NCI-H146 (cell line): ENCODE measurements at regions not wholly inside any gene's neighbourhood (a gene's known extent, or its start where the extent isn't known, plus 50 kb on each side); places are given as distances from the start of the nearest gene placed in this dataset.
A peak's percentile ranks its signal among the peaks of the same experiment; 100 is the strongest.
"Not testable (repeated sequence)": the region's sequence is repeated elsewhere in the genome, so short reads cannot be mapped to it uniquely, and the experiment has no call there.

ENCODE experiments used
- DNase-seq: peaks from one replicate; lab custom pipeline; 2025; lab: John Stamatoyannopoulos, UW

DNA sequence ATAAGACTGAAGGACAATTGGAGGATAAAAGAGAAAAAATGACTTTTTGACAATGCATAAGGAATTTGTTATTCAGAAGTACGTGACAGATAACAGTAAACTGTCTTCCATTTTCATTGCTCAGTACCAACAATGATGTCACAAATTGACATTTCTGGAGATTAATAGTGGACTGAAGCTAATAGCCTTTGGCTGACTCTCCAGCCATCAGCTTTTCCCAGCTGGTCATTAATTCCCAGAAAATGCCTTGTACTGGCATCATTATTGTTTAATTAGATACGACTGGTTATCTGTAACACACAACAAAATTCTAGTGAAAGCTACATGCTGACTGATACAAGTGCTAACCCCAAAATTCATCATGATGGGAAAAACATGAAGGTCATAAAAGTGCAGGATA is 147.9 kb upstream of the FGF13 start:
- DNase-seq = no peak

DNA sequence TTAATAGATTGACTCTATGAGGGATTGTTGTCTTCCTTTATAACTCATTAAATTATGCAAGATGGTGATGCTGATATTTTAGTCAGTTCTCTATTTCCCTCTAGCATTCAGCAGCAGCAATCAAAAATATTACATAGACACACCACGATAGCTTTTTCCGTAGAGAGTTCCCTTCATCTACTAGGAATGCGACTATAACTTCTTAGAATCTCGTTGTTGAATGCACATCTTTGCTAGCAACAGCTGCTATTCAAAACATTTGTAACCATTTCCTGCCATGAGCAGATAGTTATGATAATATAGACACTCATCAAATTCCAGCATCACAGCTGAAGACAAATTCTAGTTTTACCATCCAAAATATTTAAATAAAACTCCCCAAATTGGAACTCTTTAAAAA is 147.4 kb upstream of the FGF13 start:
- no peak for DNase-seq

DNA sequence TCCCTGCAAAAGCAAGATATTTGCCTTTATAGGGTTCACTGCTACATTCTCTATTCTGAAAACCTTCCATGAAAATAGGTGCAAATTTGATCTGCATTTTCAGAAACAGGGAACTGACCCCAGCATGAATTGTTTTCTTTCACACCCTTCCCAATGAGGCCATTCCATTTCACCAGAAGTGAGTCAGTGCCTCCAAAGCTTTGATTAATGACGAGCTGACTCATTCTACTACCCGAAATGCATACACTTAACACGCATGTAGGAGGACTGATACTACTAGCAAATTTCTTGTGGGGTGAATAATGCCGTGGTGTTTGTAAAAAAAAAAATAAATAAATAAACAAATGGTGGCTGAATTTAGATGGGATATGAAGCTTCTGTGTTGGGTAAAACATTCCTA is 146.9 kb upstream of the FGF13 start:
- DNase-seq = no peak

DNA sequence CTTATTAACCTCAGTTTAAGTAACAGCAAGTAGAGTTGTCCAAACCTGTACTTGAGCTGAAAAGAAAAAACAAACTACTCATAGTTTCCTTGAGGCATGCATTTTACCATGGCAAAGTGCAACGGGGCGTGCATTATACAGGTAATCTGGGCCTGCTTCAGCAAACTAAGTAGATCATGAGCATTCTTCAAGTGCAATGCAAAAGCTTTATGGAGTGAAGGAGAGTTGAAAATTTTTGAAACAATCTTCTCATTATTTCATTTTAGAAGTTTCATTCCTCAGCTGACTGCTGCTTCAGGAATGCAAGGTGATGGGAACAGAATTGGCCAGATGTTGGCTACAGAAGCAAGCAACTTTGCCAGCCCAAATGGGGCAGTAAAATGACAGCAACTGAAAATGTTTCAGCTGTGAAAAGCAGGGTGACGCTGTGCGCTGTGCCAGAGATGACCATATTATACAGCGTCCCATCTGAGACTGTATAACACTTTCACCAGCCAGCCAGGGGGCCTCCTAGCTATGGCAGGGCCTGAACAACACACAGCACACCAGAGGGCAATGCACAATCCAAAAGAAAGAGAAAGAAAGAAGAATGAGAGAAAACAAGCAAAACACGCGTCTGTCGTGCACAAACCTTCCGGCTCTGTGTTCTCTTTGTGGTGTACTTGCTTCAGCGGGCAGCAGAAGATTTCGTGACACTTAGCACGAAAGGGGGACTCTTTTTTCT is 145.5 kb upstream of the FGF13 start:
- no peak for DNase-seq

DNA sequence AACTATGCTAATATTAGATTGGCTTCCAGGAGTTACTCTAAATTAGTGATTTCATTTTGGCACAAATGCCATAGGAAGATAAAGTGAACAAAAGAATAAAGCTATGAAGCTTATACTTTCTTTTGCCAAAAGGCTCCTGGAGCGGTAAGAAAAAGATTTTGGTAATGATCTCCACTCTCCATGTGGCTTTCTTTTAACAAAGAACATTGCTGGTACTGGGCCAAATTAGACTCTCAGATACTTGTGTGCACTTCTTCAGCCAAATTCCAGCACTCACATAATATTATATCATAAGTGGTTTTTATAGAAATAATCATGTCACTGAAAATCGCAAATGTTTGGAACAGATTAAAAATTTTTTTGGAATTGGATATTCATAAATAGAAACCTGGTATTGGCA is 142.4 kb upstream of the FGF13 start:
- no peak for DNase-seq

DNA sequence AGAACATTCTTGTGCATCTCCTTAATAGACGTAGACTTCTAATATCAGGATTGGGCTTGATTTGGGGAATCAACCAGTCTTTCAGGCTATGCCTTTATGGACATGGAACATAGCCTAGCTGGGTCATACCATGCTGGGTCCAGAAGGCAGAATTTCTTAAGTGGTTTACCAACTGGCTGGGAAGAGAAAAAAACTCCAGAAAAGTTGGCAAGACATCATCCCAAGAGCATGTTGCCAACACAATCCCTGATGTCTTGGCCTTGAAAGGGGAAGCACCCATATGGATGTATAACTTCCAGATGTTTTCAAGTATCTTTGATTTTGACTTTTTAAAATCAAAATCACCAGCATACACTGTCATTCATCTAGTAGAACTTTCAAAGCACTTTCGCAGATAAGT is 138.0 kb upstream of the FGF13 start:
- DNase-seq = no peak

DNA sequence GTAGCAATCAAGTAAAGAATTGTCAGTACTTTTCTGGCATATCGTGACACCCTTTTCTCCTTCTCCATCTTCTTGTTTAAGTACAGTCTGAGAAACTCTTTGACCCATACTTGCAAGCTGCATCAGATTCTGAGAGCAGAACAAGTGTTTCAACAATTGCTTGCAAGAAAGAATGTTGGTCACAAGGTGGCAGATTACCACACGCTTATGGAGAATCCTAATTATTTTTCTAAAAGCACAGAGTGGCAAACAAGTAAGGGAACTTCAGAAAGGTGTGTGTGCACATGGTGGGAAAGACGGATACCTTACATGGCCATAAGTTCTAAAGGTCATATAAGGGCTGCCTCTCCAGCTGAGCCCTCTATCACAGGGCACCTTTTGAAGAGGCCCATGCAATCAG is 136.4 kb upstream of the FGF13 start:
- DNase-seq = no peak

DNA sequence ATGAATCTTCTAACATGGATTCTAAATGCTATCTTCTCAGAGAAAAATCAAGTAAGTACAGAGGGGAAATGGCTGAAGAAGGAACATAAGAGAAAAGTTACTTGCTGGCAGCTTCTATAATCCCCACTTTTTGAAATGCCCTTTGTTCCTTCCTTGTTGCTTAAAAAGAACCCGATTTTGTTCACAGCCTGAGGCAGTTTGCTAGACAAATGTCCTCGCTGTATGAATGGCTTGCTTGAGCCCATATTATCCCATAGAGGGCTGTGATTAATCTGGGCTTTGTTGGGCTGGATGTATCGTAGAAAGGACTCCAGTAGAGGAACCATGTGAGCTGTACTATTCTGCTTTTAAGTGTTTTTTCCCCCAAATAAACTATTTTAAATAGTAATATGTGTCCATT is 134.3 kb upstream of the FGF13 start:
- no peak for DNase-seq

DNA sequence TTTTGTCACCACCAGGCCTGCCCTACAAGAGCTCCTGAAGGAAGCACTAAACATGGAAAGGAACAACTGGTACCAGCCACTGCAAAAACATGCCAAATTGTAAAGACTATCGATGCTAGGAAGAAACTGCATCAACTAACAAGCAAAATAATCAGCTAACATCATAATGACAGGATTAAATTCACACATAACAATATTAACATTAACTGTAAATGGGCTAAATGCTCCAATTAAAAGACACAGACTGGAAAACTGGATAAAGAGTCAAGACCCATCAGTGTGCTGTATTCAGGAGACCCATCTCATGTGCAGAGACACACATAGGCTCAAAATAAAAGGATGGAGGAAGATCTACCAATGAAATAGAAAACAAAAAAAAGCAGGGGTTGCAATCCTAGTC is 95.9 kb upstream of the FGF13 start:
- not testable (repeated sequence) for DNase-seq

DNA sequence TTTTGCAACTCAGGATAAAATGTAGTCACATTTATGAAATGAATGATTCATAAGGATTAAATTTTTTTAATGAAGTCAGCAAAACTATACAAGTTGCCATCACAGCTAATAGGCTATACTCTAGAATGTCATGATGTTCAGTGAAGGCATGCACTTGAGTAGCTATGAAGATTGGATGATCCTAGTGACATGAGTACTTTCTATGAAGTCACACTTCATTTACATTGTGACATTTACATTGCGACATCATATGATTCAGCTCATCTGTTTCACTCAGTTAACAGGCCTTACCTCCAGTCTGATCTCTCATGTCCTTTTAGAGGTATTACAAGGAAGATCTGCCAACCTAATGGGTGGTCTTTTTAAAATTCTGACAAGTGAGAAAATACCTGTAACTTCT is 82.7 kb upstream of the FGF13 start:
- DNase-seq = no peak

DNA sequence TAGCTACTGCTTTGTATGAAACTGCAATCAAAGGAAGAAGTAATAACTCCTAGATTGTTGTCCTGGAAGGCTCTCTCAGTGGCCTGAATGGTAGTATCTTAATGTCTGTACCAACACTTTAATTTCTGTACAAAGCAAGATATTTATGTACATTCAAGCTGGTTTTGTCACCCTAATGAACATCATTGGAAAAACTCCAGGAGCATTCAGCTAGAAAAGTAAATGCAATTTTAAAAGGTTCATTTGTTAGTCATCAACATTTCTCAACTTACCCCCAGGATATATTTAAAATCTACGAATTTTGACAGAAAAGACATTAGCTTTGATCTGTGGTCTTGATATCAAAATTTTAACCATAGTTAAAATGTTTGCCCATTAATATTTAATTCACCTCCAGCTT is 80.0 kb upstream of the FGF13 start:
- no peak for DNase-seq

DNA sequence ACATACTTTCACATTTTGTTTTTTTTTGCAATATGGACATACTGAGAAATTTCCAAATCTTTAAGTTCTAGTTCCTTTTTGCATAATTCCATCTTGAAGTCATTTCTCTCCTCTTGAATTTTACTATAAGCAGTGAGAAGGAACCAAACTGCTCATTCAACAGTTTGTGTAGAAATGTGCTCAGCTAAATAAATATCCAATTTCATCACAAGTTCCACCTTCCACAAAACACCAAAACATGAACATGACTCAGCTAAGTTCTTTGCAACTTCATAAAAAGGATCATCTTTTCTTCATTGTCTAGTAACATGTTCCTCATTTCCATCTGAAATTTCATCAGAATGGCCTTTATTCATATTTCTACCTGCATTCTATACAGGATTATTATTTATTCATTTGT is 77.3 kb upstream of the FGF13 start:
- no peak for DNase-seq

DNA sequence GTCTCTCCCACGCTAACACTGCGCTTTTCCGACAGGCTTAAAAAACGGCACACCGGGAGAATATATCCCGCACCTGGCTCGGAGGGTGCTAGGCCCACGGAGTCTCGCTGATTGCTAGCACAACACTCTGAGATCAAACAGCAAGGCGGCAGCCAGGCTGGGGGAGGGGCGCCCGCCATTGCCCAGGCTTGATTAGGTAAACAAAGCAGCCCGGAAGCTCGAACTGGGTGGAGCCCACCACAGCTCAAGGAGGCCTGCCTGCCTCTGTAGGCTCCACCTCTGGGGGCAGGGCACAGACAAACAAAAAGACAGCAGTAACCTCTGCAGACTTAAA is 67.0 kb upstream of the FGF13 start:
- not testable (repeated sequence) for DNase-seq

DNA sequence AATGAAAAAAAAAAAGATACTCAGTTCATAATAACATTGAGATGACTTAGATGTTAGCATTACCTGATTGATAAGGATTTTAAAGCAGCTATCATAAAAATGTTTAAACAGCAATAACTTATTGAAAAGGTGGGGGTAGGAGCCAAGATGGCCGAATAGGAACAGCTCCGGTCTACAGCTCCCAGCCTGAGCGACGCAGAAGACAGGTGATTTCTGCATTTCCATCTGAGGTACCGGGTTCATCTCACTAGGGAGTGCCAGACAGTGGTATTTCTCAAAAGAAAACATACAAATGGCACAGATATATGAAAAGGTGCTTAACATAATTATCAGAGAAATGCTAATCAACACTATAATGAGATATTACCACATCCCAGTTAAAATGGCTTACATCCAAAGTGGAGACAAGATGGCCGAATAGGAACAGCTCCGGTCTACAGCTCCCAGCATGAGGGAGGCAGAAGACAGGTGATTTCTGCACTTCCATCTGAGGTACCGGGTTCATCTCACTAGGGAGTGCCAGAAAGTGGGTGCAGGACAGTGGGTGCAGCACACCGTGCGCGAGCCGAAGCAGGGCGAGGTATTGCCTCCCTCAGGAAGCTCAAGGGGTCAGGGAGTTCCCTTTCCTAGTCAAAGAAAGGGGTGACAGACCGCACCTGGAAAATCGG is 66.5 kb upstream of the FGF13 start:
- not testable (repeated sequence) for DNase-seq

DNA sequence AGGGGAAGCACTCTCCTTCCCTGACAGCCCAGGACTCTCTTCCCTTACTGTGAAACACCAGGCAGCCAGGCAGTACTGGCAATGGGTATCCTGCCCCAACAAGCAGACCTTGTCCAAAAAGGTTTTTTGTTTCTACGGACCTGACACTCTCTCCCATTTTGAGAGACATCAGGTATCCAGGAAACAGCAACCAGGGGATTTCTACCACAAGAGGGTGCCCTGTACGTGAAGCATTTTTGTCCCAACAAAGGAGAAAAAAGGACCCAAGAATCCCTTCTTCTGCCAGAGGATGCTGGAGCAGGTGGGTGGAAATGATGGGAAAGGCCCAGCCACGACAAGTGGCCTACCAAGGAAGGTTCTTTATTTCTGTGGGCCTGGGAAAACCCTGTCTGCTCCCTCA is 65.7 kb upstream of the FGF13 start:
- DNase-seq = peak; percentile 5

DNA sequence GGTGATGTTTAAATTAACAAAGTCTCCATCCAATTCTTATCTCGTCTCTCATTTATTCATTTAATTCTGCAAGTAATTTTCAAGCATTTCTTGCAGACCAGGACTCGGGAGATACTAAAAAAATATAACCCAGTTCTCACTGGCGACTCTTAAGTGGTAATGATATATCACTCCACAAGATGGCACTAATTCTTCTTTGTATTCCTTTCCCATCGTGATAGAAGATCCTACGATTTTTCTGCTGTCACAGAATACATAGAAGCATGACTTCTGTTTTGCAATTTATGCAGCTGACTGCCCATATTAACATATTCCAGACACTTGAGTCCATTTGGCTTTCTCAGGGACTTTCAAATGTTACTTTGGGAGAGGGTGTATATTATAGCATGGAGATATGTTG is 64.0 kb upstream of the FGF13 start:
- DNase-seq = no peak

DNA sequence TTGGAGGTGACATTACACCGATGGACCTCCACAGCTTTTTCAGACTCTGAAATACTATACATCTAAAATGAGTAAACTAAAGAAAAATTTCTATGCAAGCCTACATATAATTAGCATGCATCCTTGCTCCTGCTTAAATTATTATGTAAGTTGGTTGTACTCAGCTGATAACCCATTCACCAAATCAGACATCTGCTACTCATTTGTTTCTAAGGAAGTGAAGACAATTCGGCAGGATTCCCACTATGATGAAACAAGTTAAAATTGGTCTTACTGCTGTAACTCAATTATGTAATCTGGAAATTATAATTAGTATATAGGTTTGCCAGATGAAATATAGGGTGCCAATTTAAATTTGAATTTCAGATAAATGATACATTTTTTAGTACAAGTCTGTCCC is 59.5 kb upstream of the FGF13 start:
- DNase-seq = no peak

DNA sequence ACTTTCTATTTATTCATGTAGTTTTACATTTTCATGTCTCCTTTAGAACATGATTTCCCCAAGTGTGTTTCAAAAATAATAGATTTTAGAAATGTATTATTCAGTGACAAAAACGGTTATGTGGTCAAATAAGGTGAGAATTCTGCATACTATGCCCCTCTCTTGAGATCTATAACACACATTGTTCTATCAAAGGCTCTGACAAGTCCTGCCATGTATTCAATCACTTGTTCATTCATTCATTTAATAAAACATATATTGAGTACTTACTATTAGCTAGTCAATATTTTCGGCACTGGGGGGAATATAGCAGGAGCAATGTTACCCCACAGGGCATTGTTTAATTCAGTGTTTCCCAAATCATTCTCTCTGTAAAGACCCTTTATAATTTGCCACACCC is 58.4 kb upstream of the FGF13 start:
- no peak for DNase-seq

DNA sequence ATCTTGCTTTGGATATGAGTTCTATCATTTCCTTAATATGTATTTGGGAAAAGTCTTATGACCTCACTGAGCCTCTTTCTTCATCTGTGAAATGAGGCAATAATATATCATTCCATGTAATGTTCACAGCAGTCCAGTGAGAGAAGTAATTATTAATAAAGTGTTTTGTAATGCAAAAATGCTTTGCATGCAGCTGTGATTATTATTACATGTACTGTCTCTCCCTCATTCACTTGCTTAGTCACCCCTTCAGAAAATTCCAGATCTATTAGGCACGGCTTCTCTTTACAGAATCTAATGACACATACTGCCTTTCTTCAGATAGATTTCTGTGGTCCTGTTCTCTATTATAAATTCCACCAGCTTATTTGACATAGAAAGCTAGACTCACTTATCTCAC is 53.5 kb upstream of the FGF13 start:
- no peak for DNase-seq

DNA sequence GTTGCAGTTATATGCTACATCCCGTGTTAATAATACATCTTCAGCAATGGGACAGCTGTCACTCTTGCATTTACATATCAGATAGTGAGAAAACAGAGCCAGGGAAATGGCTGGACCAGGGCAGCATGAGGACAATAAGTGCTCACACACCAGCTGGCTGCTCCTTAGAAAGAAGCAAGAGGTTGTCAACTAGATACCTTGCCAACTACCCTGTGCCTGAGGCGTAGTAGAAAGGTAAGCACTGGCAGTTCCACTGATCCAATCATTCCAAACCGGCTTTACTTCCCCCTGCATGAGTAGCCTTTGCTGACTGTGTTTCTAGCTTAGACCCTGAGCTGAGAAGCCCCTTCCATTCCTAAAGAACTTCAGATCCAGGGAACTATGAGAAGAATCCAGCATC is 52.2 kb upstream of the FGF13 start:
- DNase-seq = no peak

DNA sequence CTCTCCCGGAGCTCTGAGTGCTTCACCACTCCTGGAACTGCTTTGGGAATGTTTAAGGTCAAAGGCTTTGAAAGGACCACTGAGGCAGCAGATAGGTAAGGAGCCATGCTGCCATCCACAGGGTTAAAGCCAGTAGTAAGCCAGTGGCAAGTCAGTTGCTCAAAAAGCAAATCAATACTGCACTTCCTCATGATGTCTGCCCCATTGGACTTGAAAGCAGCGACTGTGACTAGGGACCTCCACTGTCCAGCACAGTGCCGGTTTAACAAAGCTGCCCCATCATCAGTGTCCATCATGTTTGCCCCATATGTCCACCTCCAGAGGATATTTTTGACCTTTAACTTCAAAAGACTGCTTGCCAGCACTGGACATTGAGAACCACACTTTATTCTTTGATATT is 49.9 kb upstream of the FGF13 start:
- DNase-seq = no peak
